ENCODE measurements at regions not wholly inside any gene's neighbourhood (a gene's known extent, or its start where the extent isn't known, plus 50 kb on each side); places are given as distances from the start of the nearest gene placed in this dataset.
"Not testable (repeated sequence)": the region's sequence is repeated elsewhere in the genome, so short reads cannot be mapped to it uniquely, and the experiment has no call there.

DNA sequence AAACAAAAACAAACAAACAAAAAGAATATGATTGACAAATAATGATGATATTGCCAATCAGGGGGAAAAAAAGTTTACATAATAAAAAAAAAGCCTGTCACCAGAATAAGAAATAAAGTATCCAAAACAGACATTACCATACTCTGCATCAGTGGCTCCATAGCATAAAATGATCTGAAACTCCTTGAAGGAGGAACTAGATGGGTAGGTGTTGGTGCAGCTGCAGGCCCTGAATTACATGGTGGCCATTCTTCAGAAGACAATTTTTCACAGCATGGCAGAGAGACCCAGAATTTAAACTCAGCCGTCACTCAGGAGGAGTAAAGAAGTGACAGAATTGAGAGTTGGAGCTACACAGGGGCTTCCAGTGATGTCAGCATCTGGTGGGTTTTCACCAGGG, 60.2 kb downstream of the GLUL start:
- DNase-seq (ENCODE audit: low spot score): no peak

DNA sequence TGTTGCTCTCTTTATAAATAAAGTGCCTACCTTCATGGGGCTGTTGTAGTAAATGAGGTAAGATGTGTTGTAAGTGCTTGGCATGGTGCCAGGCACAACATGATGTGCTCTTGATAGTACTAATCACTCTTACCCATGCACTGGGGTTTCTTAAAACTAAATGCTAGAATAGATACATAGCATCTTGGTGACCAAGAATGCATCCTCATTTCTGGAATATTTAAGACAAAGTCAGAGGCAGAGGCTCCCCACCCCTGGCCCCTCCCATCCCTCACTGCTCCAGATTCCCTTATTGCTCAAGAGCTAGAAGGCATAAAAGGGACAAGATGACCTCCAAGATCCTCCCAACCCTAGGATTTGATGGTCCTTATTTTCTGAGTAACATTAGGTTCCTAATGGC, 61.3 kb downstream of the GLUL start:
- DNase-seq (ENCODE audit: low spot score): no peak

DNA sequence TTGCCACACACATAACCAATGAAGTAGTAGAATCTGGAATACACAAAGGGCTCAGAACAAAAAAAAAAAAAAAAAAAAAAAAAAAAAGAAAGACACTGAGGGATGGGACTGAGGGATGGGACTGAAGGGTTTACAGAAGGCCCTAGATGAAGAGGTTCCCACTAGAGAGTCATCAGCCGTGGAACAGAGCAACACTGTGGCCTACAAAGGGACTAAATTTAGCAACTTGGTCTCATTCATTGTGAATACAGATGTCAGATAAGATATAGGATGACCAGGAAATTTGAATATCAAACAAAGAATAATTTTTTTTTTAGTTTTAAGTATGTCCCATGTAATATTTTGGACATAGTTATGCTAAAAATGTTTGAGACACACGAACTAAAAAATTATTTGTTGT, 62.1 kb downstream of the GLUL start:
- no peak for DNase-seq (ENCODE audit: low spot score)

DNA sequence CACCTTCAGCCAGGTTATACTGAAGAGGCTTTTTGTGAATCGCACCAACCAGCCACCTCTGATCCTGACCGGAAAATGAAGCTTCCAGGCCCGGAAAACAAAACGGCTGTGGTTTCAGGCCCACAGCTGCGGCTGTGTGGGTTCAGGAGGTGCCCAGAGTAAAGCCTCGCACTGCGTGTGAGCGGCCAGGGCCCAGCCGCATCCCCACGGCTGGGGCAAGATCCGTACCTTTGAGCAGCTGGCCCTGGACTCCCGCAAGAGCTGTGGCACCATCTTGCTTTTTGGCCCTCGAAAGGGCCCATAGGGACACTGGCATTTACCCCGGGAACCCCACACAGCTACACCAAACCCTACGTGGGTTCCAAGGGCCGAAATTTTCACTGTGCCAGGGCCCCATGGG, 63.0 kb downstream of the GLUL start:
- DNase-seq (ENCODE audit: low spot score): no peak

DNA sequence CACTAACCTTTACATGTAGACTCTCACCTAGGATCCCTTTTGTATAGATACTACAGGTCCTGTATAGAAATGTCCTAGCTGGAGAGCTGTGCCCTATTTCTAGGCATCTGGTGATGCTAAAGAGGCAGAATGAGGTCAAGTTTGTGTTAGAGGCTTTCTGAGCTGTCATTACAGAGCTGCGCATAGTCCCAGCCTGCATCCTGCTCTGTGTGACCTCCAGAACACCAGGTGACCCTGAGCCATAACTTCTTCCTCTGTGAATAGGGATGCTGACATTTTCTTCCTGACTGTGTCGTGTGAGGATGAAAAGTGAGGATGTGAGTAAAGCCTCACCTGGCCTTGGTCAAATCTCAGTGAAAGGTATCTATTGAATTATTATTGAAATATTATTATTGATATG, 66.3 kb downstream of the GLUL start:
- no peak for DNase-seq (ENCODE audit: low spot score)

DNA sequence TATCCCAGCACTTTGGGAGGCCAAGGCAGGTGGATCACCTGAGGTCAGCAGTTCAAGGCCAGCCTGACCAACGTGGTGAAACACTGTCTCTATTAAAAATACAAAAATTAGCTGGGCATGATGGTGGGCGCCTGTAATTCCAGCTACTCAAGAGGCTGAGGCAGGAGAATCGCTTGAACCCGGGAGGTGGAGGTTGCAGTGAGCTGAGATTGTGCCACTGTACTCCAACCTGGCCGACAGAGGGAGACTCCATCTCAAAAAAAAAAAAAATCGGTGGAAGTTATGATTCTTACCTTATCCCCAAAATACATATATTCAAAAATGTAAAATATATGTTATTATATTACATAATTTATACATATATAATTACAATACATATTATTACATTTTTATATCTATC, 70.1 kb downstream of the GLUL start:
- not testable (repeated sequence) for DNase-seq (ENCODE audit: low spot score)

DNA sequence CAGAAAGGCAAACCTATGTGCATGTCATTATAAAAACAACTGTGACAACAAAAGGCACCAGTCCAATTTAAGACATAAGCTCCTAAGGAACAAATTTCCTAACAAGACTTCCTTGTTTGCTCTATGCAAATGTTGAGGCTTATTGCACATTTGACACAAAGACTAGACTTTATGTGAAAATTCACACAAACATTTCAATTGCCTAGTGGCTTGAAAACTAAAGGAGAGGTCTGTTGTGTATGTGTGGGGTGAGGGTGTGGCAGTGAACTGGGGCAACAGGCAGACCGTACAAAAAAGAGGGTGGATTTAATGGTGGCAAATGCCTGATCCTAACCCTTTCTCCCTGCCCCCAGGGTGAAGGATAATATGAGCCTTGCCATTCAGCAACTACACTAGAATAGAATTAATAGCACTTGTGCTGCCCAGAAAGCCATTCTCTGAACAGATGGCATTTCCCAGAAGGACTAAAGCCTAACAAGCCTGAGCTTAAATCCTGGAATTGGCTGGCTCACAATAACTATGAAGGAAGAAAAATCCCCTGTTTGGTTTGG, 73.9 kb downstream of the GLUL start:
- no peak for DNase-seq (ENCODE audit: low spot score)

DNA sequence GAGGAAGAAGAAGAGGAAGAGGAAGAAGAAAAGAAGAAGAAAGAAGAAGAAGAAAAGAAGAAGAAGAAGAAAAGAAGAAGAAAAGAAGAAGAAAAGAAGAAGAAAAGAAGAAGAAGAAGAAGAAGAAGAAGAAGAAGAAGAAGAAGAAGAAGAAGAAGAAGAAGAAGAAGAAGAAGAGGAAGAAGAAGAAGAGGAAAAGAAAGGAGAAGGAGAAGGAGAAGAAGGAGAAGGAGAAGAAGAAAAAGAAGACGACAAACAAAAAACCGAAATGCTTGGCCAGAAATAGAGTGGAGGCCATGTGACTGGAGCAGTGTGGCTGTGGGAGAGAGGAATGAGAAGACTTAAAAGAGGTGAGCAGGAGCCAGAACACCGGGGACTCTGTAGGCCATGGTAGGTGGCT, 75.1 kb downstream of the GLUL start:
- DNase-seq (ENCODE audit: low spot score): not testable (repeated sequence)

DNA sequence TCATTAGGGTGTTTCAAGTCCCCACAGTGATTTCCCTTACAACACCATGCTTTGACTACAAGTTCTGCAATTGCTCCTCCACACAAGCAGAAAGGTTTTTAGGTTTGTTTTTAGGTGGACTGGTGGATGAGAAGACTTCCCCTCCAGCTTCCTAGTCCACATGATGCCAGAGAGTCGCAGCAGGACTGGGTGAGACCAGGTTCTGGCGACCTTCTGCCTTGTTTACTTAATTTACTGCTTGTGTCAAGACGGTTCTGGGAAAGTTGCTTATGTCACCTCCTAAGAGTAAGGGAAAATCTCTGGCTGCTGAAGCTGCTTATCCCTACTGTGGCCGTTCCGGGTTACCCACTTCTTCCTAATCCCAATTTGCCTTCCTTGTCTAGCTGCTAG, 76.4 kb downstream of the GLUL start:
- no peak for DNase-seq (ENCODE audit: low spot score)

DNA sequence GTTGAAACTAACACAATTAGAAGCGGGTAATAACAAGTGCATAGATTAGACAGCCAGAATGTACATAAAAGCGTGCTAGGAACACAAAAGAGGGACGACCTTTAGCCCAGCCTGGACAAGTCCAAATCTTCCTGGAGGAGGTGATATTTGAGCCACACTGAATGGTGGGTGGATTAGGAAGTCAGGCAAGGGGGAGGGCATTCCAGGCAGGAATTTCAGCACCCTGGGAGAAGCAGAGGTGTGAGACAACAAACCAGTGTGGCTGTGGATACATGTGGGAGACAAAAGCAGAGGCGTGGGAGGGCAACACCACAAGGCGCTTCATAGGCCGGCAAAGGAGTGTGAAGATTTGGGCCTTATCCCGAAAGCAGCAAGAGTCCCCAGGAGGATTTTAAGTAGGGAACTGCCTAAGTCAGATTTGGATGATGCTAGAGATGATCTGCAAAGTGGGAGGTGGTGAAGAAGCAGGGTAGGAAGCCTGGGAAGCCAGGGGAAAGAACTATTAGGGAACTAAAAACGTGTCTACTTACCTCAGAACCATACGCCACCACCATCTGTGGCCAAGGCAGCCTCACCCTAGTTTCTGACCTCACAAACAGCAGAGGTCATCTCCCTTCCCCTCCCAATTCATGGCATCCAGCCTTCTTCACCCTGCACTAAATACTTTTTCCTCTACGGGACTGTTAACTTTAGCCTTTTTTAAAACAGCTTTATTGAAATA, 81.8 kb downstream of the GLUL start:
- no peak for DNase-seq (ENCODE audit: low spot score)

DNA sequence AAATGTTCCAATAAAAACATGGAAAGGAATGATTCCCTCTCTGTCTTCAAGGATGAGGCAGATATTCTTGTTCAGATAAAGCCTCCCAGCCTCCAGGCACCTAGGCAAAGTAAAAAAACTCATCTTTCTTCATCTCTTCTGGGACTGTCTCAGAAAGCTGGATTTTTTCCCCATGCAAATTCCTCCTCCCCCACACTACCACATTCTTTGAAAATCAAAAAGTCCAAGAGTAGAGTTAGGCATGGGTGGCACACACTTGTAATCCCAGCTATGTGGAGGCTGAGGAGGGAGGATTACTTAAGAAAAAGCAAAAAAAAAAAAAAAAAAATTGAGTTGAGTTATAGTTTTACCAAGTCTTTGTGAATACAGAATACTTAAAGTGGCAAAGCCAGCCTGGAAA, 82.8 kb downstream of the GLUL start:
- no peak for DNase-seq (ENCODE audit: low spot score)

DNA sequence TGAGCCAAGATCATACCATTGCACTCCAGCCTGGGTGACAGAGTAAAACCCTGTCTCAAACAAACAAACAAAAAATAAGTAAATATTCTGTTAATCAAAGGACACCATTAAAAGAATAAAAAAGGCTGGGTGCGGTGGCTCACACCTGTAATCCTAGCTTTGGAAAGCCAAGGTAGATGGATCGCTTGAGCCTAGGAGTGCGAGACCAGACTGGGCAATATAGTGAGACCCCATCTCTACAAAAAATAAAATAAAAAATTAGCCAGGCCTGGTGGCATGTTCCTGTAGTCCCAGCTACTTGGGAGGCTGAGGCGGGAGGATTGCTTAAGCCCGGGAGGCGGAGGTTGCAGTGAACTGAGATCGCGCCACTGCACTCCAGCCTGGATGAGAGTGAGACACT, 84.1 kb downstream of the GLUL start:
- not testable (repeated sequence) for DNase-seq (ENCODE audit: low spot score)

DNA sequence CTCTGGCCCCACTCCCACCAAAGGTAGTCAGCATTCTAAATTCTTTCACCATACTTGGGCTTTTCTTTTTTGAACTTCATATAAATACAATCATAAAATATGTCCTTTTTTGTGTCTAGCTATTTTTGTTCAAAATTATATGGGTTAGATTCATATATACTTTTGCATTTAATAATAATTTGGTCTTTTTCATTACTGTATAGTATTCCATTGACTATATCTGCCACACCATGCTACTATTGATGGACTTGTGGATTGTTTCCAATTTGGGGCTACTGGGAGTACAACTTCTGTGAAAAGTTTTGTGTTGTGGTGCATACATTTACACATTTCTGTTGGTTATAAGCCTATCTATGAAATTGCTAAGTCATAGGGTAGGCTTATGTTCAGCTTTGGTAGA, 85.7 kb downstream of the GLUL start:
- no peak for DNase-seq (ENCODE audit: low spot score)

DNA sequence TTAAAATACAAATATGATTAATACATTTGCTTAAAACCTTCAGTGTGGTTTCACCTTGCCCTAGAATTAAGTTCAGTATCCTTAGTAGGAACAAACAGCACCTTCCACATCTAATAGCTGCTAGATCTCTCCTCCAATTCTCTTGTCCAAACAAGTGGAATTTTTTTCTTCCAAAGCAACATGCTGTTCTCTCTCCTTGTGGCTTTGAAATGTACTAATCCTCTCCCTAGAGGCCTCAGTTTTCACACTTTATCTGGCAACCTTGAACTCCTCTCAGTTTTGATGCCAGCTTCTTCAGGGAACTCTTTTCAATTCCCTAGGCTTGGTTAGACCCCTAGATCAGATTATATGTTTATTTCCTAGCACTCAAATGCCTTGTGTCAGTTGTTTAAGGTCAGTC, 87.0 kb downstream of the GLUL start:
- DNase-seq (ENCODE audit: low spot score): no peak

DNA sequence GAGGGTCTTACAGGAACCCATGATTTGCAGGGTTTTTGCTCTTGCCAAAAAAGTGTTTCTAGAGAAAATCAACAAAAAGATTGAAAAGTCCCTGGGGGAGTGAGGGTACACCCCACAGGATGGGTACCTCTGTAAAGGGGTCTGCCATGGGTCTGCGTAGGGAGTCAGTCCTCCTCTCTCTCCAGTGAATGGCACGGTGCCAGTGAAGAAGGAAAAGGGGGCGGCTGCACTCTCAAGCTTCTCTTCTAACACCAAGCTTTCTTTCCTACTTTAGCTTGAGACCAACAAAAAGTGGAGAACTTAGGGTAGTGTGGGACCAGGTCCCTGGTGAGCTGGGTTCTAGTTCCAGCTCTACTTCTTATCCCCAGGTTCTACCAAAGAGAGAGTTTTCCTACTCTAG, 87.4 kb downstream of the GLUL start:
- DNase-seq (ENCODE audit: low spot score): no peak

DNA sequence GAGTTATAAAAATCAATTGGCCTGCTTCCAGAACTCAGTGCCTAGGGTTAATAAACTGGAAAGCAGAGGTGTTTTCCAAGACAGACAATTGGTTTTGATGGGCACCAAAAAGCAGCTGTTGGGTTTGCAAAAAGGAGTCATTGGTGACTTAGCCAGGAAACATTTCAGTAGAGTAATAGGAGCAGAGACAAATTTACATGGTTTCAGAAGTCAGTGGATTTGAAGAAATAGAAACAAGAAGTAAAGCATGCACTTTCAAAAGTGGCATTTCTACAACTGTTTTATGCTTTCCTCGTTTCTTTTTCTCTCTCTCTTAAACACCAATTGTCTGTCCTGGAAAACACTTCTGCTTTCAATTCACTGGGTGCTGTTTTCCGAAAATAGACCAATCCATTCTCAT, 87.8 kb downstream of the GLUL start:
- no peak for DNase-seq (ENCODE audit: low spot score)

DNA sequence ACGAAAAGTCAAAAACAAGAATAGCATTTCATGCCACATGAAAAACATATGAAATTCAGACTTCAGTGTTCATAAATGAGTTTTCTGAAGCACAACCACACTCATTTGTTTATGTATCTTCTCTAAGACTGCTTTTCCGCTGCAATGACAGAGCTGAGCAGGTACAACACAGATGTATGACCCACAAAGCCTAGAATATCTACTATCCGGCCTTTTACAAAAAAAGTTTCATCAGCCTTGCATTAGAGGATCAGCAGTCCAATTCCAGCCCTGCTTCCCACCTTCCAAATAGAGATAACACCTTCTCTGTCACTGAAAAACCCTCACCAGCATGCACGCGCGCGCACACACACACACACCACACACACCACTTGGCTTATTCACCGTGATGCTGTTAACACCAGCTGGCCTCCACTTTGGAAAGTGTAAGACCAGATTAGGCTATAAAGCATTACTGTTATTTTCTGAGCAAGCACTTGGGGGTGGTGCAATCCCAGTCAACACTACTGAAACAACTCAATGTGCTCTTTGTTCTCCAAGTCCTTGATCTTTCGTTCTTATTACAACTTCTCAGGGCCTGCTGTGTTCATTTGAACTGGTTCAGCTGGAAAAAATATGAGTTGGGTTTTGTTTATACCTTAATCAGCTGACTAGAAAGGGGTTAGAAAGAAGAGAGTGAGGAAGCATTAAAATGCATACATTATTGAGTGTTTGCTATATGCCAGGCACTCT, 90.0 kb downstream of the GLUL start:
- peak; percentile 20 for DNase-seq (ENCODE audit: low spot score)

DNA sequence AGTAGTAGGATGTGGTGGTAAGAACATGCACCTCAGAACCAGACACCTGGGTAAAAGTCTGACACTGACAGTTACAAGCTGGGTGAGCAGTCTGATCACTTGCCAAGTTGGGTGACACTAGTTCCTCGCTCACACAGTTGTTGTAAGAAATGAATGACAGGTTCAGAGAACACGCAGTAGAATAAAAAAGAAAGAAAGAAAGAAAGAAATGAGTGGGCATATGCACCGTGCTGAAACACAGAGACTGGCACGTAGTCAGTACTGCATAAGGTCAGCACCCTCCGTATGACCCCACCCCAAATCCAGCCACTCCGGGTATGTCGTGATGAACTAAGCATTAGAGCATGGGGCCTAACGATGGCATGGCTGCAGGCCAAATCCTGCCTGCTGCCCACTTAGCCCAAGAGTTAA, 90.6 kb downstream of the GLUL start:
- DNase-seq (ENCODE audit: low spot score): no peak

DNA sequence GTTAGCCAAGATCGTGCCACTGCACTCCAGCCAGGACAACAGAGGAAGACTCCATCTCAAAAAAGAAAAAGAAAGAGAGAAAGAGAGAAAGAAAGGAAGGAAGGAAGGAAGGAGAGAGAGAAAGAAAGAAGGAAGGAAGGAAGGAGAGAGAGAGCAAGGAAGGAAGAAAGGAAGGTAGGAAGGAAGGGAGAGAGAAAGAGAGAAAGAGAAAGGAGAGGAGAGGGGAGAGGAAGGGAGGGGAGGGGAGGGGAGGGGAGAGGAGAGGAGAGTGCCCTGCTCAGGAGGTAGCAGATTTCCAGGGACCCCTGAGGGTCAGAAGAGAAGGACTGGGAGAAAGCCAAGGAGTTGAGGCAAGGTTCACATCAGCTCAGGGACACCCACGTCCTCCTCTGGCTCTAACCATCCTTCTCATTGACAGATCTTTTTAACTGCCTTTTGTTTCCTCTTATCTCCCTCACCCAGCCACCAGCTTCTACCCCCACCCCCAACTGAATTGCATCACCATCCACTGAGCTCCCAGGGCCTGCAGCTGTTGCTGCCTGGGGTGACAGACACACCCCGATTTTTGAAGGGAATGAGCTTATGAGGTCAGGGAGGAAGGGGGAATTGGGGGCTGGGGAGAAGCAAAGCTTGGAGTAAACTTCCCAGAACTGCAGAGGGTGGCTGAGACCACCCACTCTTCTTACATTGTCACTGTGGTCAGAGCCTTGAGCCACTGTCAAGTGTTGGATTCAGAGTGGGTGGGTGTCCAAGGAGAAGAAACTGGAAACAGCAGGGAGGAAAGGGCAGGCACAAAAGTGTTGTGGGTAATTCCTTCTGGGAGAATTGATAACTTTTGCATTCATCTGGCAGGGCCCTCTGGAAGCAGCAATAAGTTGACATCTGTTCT, 91.6 kb downstream of the GLUL start:
- DNase-seq (ENCODE audit: low spot score): peak; percentile 40

DNA sequence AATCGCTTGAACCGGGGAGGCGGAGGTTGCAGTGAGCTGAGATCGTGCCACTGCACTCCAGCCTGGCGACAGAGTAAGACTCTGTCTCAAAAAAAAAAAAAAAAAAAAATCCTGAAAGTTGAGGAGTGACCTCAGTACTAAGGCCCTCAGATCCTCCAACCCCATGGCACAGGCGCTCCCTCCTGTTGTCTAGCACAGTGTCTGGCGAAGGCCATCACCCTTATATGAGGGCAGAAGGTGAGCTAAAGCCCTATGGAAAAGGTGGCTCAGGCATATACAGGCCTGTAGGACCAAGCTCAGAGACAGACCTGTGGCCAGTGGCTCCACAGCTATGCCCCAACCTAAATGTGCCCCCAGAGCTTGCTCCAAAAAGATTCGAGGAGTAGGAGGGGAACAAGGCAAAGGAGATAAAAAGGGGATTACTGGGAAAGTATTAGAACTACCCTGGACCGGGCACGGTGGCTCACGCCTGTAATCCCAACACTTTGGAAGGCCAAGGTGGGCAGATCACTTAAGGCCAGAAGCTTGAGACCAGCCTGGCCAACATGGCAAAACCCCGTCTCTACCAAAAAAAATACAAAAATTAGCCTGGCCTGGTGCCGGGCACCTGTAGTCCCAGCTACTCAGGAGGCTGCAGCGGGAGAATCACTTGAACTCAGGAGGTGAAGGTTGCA, 92.4 kb downstream of the GLUL start:
- not testable (repeated sequence) for DNase-seq (ENCODE audit: low spot score)

DNA sequence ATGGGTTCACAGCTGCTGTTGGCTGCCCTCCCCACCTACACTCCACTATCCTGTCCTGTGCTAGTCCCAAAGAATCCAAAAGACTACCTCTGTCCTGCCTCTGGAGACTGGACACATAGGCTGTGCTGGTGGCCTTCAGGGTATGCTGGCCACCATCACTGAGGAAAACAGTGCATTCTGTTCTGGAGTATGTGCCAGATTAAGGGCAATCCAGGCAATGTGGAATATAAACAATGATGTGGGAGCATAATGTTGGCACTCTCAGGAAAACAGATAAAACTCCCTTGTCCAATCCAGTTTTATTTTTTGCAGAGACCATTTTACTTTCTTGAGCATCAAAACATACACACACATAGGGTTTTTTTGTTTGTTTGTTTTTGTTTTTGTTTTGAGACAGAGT, 94.3 kb downstream of the GLUL start:
- no peak for DNase-seq (ENCODE audit: low spot score)

DNA sequence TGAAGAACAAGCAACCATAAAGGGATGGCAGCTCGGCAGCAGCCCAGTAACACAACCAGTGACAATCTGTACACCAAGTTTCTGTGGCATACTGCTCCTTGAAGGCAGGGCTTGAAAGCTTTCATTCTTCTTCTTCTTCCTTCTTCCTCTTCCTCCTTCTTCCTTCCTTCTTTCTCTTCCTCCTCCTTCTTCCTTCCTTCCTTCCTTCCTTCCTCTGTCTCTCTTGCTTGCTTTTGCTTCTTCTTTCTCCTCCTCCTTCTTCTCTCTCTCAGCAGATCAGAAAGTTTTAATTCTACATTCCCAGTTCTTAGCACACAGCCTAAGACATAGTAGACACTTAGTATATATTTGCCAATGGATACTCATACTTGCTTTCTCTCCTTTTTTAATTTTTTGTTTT, 95.9 kb downstream of the GLUL start:
- no peak for DNase-seq (ENCODE audit: low spot score)
